Suprapubic skin (tissue), 2 donors: ENCODE measurements at regions not wholly inside any gene's neighbourhood (a gene's known extent, or its start where the extent isn't known, plus 50 kb on each side); places are given as distances from the start of the nearest gene placed in this dataset.

Experiments used
- EP300 ChIP-seq: sonication (generic); formaldehyde crosslinking; IDR thresholded peaks from one replicate; pipeline ENCODE4 v1.6.1; 2017; ENCODE audit warnings: antibody characterized with exemption
- POLR2A ChIP-seq, 2 donors: fragments of 450-650 bp; IDR thresholded peaks; one replicate each; pipeline ENCODE4 v1.6.1; 2017; ENCODE audit warnings: antibody characterized with exemption in 2 of 2, mild to moderate bottlenecking in 2 of 2, moderate library complexity in 2 of 2

DNA sequence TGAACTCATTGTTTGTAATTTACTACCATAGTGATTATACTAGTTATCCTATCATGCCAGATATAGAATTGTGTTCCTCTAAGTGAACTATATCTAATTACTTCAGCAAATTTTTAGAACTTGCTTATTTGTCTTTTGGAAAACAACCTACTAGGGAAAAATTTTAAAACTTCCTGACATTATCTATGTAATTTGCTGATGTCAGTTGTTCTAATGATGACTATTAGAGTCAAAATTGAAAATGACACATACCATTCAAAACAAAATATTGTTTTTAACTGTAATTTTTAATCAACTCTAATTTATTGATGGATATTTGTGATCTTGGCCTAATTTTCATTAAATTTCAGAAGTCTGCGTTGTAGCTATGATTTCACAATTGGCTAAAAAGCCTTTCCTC is 106.7 kb upstream of the ROBO2 start:
- TF ChIP-seq EP300 (no peak), POLR2A (IDR thresholded peaks at IDR 0.05) (no peak)
